GM18873 (cell line): ENCODE measurements at regions not wholly inside any gene's neighbourhood (a gene's known extent, or its start where the extent isn't known, plus 50 kb on each side); places are given as distances from the start of the nearest gene placed in this dataset.
"Not testable (repeated sequence)": the region's sequence is repeated elsewhere in the genome, so short reads cannot be mapped to it uniquely, and the experiment has no call there.

Experiments
- ATAC-seq: cut with Tn5 transposase; IDR thresholded peaks from one replicate; pipeline ENCODE4 v1.9.1; 2021; ENCODE audit warnings: mild to moderate bottlenecking, moderate library complexity, moderate number of reproducible peaks; ENCODE audit not compliant: unreplicated experiment, low FRiP score

DNA sequence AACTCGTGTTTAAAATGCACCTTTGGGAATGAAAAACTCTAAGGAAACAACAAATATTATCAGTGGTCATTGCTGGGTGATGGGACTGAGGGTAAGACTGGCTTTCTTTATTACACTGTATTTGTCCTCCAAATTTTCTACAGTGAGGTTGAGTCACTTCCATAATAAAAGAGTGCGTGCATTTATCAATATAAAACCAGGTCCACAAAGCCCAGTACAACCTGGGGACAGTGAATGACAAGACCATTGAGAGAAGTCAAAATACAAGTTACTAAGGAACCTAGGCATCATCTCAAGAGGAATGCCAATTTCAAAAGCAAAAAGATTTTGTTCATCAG is 76.4 kb downstream of the MAGED4 start:
- no peak for ATAC-seq

DNA sequence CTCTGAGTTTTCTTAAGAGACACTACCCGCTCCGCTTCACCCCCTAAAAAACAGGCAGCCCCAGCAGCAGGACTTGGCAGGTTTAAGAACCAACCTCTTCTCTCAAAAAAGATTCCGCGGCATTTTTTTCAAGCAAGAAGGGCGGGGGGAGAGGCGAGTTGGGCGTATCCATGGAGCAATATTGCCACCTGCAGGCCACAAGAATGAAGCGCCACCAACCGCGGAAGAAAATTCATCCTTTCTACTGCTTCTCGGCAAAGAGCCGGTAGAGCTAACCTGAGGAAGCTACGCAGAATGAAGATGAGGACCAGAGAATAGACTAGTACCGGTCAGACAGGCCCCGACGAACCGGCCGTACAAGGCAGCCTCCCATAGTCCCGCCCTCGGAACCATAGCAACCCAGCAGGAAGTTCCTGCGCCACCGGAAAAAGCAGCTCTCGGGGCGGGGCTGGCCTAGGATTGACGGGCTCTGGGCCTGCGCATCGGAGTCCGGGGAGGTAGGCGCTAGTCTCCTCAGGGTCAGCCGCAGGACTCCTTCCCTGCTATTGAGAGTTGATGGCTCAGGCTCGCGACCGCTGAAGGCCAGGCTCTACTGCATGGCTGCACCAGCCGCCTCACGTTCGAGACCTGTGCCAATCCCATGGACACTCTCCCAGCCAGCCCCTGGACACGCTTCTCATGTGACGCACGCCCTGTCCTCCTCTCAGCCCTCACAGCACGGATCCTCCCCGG is 76.9 kb downstream of the MAGED4 start:
- peak; percentile 95 for ATAC-seq

DNA sequence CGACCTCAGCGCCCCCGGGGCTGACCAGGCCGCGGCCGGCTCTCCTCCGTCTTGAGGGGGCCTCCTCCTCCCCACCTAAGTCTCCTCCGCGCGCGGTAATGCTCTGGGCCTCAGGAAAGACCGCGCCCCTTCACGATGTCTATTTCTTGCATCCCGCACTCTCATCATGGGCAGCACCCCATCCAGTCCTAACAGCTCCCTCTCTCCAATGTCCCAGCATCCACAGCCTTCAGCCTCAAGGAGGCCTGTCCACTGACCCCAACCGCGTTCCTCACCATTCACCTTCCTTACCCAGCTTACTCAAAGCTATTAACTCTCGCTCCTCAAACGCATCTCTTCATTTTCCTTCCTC is 77.5 kb downstream of the MAGED4 start:
- no peak for ATAC-seq

DNA sequence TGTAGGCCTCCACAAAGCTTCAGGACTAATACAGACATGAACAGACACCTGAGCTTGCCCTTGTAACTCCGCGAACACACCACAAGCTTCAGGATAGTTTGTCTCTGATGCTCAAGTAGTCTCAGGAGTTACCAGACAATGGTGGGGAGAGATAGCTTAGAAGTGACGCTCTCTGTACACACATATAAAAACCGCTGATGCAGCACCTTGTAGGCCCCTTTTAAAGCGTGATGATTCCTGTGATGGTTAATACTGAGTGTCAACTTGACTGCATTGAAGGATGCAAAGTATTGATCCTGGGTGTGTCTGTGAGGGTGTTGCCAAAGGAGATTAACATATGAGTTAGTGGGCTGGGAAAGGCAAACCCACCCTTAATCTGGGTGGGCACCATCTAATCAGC is 78.7 kb downstream of the MAGED4 start:
- ATAC-seq, result no peak

DNA sequence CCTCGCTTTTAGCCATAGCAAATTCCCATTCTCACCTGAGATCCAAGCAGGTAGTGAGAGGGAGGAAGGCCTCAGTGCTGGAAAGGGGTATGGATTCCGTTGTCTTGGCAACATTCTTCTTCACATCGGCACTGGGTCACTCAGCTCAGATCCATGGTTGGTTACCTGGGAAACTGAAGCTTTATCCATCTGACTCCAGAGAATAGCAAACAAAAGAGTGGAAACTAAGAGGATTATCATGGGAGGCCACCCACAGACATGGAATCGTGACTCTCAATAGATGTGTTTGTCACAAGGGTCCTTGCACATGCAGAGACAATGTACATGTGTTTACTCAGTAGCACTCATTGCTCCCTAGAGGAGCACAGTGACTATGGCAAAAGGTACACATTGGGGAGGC is 81.0 kb downstream of the MAGED4 start:
- ATAC-seq, result no peak

DNA sequence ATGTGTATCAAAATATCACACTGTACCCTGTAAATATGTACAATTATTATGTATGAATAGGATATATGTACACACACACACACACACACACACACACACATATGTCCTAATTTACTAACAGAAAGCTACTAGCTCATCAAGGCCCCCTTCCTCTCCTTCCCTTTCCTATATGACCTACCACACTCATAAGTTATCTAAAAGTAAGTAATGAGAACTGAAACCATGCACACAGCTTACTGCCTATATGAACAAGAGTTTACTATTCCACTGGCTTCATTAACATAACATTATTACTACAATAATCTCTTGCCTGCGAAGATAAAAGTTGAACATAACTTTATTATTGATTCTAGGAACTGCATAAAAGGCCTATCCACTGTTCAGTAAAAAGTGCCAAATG is 83.8 kb downstream of the MAGED4 start:
- ATAC-seq, result not testable (repeated sequence)

DNA sequence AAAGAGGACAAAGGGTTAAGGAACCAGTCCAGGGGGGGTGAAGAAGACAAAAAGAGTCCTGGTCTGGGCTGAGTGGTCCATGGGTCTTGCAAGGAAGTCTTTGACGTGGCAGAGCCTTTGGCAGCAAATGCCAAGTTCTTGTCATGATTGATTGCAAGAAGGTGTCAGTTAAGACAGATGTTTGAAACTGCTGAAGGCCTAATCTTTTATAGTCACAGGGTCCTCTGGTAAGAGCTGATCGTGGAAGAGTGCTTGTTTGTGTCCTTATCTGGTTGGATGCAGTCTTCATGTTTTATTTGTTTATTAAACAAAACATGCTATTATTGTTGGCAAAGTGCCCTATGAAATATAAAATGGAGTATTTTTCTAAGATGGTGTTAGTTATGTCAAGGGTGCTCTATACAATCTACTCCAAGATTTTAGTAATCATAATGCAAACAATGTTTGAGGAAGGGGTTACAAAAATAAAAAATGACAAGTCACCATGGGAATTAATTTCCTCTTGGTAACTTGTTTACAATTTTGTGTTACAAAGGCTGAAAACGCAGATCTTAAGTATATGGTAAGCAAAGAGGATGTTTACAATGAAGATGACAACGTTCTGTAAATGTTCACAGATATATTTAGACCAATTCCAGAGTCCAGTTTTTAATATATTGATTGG is 85.9 kb downstream of the MAGED4 start:
- ATAC-seq, result no peak

DNA sequence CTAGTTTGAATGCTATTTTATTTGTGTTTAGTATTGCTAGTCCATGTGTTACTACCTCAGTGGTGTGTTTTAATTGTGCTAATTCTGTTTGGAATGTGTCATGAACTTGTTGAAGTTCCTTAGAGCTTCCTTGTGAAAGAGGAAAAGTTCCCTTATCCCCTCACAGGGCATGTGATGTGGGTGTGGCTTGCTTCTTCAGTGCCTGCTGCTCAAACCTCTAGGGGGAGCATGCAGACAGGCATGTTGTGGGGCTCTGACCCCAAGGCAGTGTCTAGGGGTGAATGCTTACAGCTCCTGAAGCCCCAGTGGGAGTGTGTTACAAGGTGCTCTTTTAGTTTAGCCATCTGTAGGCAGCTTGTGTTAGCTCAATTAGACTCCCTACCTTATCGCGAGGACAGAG is 86.5 kb downstream of the MAGED4 start:
- ATAC-seq, result no peak

DNA sequence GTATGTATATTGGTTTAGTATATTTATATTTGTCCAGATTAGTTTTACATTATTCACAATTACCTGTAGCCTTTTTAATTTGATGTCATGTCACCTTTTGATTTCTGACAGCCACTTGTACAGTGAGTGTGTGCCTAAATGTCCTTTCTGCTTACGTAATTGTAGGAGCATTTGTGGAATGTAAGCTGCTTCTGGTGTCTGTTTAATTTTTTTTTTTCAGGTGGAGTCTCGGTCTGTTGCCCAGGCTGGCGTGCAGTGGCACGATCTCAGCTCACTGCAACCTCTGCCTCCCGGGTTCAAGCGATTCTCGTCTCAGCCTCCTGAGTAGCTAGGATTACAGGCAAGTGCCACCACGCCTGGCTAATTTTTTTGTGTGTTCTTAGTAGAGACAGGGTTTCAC is 91.2 kb upstream of the XAGE2 start:
- no peak for ATAC-seq

DNA sequence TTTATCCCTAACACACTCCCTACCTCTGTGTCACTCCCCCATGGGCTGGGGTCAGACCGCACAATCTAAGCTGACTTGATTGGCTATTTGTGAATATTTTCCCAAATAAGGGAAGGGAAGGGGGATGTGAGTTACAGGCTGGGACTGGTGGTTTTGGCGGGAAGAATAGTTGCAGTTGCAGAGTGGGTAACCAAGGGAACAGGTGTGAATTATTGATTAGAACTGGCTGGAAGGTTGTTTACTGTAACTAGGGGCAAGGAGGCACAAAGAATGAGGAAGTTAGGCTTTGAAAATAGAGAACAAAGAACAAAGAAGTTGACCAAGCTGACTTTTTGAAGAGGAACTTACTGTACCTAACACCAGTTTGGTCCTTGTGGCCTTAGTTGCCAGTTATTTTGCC is 88.0 kb upstream of the XAGE2 start:
- no peak for ATAC-seq

DNA sequence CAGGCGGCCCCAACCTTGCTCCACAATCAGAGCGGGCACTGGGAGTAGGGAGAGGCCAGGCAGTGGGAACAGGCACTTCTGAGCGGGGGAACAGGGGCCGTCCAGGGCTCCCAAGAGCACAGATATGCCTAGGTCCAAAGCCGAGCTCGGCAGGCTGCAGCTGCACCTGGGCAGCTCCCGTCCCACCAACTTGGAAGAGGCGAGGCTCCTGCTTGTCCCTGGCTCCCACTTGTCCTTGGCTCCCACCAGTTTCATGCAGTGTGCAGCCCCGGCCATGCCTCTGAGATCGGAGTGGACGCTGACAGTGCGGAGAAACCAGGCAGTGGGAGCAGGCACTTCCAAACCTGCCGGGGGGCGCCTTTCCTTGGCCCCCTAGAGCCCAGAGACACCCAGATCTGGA is 84.0 kb upstream of the XAGE2 start:
- no peak for ATAC-seq

DNA sequence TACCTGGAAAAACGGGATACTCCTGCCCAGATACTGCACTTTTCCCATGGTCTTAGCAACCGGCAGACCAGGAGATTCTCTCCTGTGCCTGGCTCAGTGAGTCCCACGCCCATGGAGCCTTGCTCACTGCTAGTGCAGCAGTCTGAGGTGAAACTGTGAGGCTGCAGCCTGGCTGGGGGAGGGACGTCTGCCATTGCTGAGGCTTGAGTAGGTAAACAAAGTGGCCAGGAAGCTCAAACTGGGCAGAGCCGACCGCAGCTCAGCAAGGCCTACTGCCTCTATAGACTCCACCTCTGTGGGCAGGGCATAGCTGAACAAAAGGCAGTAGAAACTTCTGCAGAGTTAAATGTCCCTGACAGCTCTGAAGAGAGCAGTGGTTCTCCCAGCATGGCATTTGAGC is 69.9 kb upstream of the XAGE2 start:
- not testable (repeated sequence) for ATAC-seq

DNA sequence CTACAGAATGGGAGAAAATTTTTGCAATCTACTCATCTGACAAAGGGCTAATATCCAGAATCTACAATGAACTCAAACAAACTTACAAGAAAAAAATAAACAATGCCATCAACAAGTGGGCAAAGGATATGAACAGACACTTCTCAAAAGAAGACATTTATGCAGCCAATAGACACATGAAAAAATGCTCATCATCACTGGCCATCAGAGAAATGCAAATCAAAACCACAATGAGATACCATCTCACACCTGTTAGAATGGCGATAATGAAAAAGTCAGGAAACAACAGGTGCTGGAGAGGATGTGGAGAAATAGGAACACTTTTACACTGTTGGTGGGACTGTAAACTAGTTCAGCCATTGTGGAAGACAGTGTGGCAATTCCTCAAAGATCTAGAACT is 60.3 kb upstream of the XAGE2 start:
- not testable (repeated sequence) for ATAC-seq
